ENCODE measurements at regions not wholly inside any gene's neighbourhood (a gene's known extent, or its start where the extent isn't known, plus 50 kb on each side); places are given as distances from the start of the nearest gene placed in this dataset.
"Not testable (repeated sequence)": the region's sequence is repeated elsewhere in the genome, so short reads cannot be mapped to it uniquely, and the experiment has no call there.

DNA sequence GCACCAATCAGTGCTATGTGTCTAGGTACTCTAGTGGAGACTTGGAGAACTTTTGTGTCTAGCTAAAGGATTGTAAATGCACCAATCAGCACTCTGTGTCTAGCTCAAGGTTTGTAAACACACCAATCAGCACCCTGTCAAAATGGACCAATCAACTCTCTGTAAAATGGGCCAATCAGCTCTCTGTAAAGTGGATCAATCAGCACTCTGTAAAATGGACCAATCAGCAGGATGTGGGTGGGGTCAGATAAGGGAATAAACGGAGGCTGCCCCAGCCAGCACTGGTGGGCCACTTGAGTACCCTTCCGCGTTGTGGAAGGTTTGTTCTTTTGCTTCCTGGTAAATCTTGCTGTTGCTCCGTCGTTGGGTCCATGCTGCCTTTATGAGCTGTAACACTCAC, 135.3 kb upstream of the RFC3 start:
- H3K4me1 ChIP-seq (ENCODE audit: insufficient read depth, low read length); H3K36me3 ChIP-seq (ENCODE audit: insufficient read depth, low read depth, low read length): not testable (repeated sequence)

DNA sequence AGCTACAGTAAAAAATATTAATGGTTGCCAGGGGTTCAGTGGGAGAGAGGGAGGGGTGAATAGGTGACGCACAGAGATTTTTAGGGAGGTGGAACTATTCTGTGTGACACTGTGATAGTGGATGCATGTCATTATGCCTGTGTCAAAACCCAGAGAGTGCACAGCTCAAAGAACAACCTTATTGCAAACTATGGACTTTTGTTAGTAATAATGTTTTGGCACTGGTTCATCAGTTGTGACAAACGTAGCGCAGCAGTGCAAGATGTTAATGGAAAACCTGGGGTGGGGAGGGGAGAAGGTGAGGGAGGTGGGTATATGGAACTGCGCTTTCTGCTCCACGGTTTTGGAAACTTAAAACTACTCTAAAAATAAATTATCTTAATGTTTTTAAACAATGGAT, 134.6 kb upstream of the RFC3 start:
- peaks cover 7% of the 10 kb centered on the region; the same call in 1 of the 2 replicates for H3K4me1 ChIP-seq (ENCODE audit: insufficient read depth, low read length)

More for the DNA sequence above, 135.3 kb upstream of the RFC3 start:
- H3K4me3 ChIP-seq (ENCODE audit: low read length); H3K27me3 ChIP-seq (ENCODE audit: insufficient read depth, low read length); H3K9ac ChIP-seq (ENCODE audit: low read depth, low read length); H3K27ac ChIP-seq (ENCODE audit: low read length): not testable (repeated sequence)
- peaks cover 17% of the 10 kb centered on the region for H3K9me3 ChIP-seq (ENCODE audit: insufficient read depth, low read depth, low read length)

GRCh38 chr13:33684874-33685273, 133.1 kb upstream of the RFC3 start:
- H3K9ac ChIP-seq (ENCODE audit: low read depth, low read length) = no peak overlapping the region
- no peak overlapping the region for H3K4me3 ChIP-seq (ENCODE audit: low read length)
- no peaks in the 10 kb centered on the region for H3K4me1 ChIP-seq (ENCODE audit: insufficient read depth, low read length)
- no peaks in the 10 kb centered on the region for H3K36me3 ChIP-seq (ENCODE audit: insufficient read depth, low read depth, low read length)
- peaks cover 35% of the 10 kb centered on the region for H3K9me3 ChIP-seq (ENCODE audit: insufficient read depth, low read depth, low read length)
- no peaks in the 10 kb centered on the region for H3K27me3 ChIP-seq (ENCODE audit: insufficient read depth, low read length)
- no peak overlapping the region for H3K27ac ChIP-seq (ENCODE audit: low read length)

More for the DNA sequence above, 134.6 kb upstream of the RFC3 start:
- Histone ChIP-seq H3K9me3 (ENCODE audit: insufficient read depth, low read depth, low read length) (peaks cover 23% of the 10 kb centered on the region), H3K9ac (ENCODE audit: low read depth, low read length) (no peak overlapping the region), H3K27ac (ENCODE audit: low read length) (no peak overlapping the region), H3K27me3 (ENCODE audit: insufficient read depth, low read length) (no peaks in the 10 kb centered on the region), H3K36me3 (ENCODE audit: insufficient read depth, low read depth, low read length) (no peaks in the 10 kb centered on the region), H3K4me3 (ENCODE audit: low read length) (no peak overlapping the region)

GRCh38 chr13:33686772-33687480, 131.0 kb upstream of the RFC3 start:
- Histone ChIP-seq H3K27ac (ENCODE audit: low read length) (no peak overlapping the region), H3K4me1 (ENCODE audit: insufficient read depth, low read length) (no peaks in the 10 kb centered on the region), H3K36me3 (ENCODE audit: insufficient read depth, low read depth, low read length) (no peaks in the 10 kb centered on the region), H3K27me3 (ENCODE audit: insufficient read depth, low read length) (no peaks in the 10 kb centered on the region), H3K9ac (ENCODE audit: low read depth, low read length) (no peak overlapping the region), H3K4me3 (ENCODE audit: low read length) (no peak overlapping the region), H3K9me3 (ENCODE audit: insufficient read depth, low read depth, low read length) (peaks cover 38% of the 10 kb centered on the region)

DNA sequence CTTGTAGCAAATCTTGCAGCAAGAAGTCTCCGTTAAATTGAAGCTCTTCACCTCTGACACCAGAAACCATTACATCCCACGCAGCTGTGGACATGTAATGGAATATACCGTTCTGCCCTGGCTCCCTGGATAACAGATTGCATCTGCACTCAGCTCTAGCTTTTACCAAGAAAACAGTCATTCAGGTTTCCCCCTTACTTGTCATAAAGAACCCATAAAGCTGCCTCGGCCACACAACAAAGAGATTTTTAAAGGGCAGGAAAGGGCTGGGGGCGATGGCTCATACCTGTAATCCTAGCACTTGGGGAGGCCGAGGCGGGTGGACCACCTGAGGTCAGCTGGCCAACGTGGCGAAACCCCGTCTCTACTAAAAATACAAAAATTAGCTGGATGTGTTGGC, 127.6 kb upstream of the RFC3 start:
- Histone ChIP-seq H3K4me1 (ENCODE audit: insufficient read depth, low read length) (no peaks in the 10 kb centered on the region), H3K4me3 (ENCODE audit: low read length) (no peak overlapping the region), H3K9me3 (ENCODE audit: insufficient read depth, low read depth, low read length) (peaks cover 33% of the 10 kb centered on the region), H3K36me3 (ENCODE audit: insufficient read depth, low read depth, low read length) (no peaks in the 10 kb centered on the region), H3K9ac (ENCODE audit: low read depth, low read length) (no peak overlapping the region), H3K27ac (ENCODE audit: low read length) (no peak overlapping the region), H3K27me3 (ENCODE audit: insufficient read depth, low read length) (no peaks in the 10 kb centered on the region)

- H3K4me3 ChIP-seq (ENCODE audit: low read length) = no peak overlapping the region
- peaks cover 5% of the 10 kb centered on the region; the same call in 1 of the 2 replicates for H3K4me1 ChIP-seq (ENCODE audit: insufficient read depth, low read length)
- H3K36me3 ChIP-seq (ENCODE audit: insufficient read depth, low read depth, low read length) = no peaks in the 10 kb centered on the region
- no peak overlapping the region for H3K9ac ChIP-seq (ENCODE audit: low read depth, low read length)
- peaks cover 27% of the 10 kb centered on the region for H3K9me3 ChIP-seq (ENCODE audit: insufficient read depth, low read depth, low read length)
- H3K27ac ChIP-seq (ENCODE audit: low read length) = no peak overlapping the region
- H3K27me3 ChIP-seq (ENCODE audit: insufficient read depth, low read length) = no peaks in the 10 kb centered on the region
Observed at GRCh38 chr13:33691980-33692379, 126.0 kb upstream of the RFC3 start.

DNA sequence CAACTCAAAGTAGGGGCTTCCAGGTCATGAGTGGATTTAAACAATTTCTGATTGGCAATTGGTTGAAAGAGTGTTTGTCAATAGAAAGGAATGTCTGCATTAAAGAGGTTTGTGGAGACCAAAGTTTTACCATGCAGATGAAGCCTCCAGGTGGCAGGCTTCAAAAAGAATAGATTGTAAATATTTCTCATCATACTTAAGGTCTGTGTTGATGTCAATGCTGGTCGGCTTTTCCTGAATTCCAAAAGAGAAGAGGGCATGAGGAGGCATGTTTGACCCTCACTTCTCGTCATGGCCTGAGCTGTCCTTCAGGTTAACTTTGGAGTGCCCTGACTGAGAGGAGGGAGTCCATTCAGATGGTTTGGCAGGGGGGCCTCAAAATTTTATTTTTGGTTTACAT, 125.4 kb upstream of the RFC3 start:
- Histone ChIP-seq H3K4me1 (ENCODE audit: insufficient read depth, low read length) (peaks cover 5% of the 10 kb centered on the region; the same call in 1 of the 2 replicates), H3K36me3 (ENCODE audit: insufficient read depth, low read depth, low read length) (no peaks in the 10 kb centered on the region), H3K9me3 (ENCODE audit: insufficient read depth, low read depth, low read length) (peaks cover 23% of the 10 kb centered on the region), H3K27ac (ENCODE audit: low read length) (no peak overlapping the region), H3K4me3 (ENCODE audit: low read length) (no peak overlapping the region), H3K9ac (ENCODE audit: low read depth, low read length) (no peak overlapping the region), H3K27me3 (ENCODE audit: insufficient read depth, low read length) (no peaks in the 10 kb centered on the region)

GRCh38 chr13:33694546-33694945, 123.4 kb upstream of the RFC3 start:
- Histone ChIP-seq H3K9ac (ENCODE audit: low read depth, low read length) (no peak overlapping the region), H3K9me3 (ENCODE audit: insufficient read depth, low read depth, low read length) (peaks cover 6% of the 10 kb centered on the region), H3K4me3 (ENCODE audit: low read length) (no peak overlapping the region), H3K4me1 (ENCODE audit: insufficient read depth, low read length) (peaks cover 5% of the 10 kb centered on the region; the same call in 1 of the 2 replicates), H3K27ac (ENCODE audit: low read length) (no peak overlapping the region), H3K36me3 (ENCODE audit: insufficient read depth, low read depth, low read length) (no peaks in the 10 kb centered on the region), H3K27me3 (ENCODE audit: insufficient read depth, low read length) (no peaks in the 10 kb centered on the region)

GRCh38 chr13:33696530-33696929, 121.4 kb upstream of the RFC3 start:
- H3K4me3 ChIP-seq (ENCODE audit: low read length) = no peak overlapping the region
- no peaks in the 10 kb centered on the region for H3K36me3 ChIP-seq (ENCODE audit: insufficient read depth, low read depth, low read length)
- no peaks in the 10 kb centered on the region for H3K27me3 ChIP-seq (ENCODE audit: insufficient read depth, low read length)
- no peak overlapping the region for H3K9ac ChIP-seq (ENCODE audit: low read depth, low read length)
- H3K4me1 ChIP-seq (ENCODE audit: insufficient read depth, low read length) = peaks cover 5% of the 10 kb centered on the region; the same call in 1 of the 2 replicates
- peaks cover 6% of the 10 kb centered on the region; the same call in 1 of the 2 replicates for H3K9me3 ChIP-seq (ENCODE audit: insufficient read depth, low read depth, low read length)
- no peak overlapping the region for H3K27ac ChIP-seq (ENCODE audit: low read length)

- Histone ChIP-seq H3K9me3 (ENCODE audit: insufficient read depth, low read depth, low read length) (no peaks in the 10 kb centered on the region), H3K4me1 (ENCODE audit: insufficient read depth, low read length) (peaks cover 5% of the 10 kb centered on the region; the same call in 1 of the 2 replicates), H3K27me3 (ENCODE audit: insufficient read depth, low read length) (no peaks in the 10 kb centered on the region), H3K36me3 (ENCODE audit: insufficient read depth, low read depth, low read length) (no peaks in the 10 kb centered on the region), H3K4me3 (ENCODE audit: low read length) (no peak overlapping the region), H3K9ac (ENCODE audit: low read depth, low read length) (no peak overlapping the region), H3K27ac (ENCODE audit: low read length) (no peak overlapping the region)
Observed at GRCh38 chr13:33697926-33698325, 120.0 kb upstream of the RFC3 start.

DNA sequence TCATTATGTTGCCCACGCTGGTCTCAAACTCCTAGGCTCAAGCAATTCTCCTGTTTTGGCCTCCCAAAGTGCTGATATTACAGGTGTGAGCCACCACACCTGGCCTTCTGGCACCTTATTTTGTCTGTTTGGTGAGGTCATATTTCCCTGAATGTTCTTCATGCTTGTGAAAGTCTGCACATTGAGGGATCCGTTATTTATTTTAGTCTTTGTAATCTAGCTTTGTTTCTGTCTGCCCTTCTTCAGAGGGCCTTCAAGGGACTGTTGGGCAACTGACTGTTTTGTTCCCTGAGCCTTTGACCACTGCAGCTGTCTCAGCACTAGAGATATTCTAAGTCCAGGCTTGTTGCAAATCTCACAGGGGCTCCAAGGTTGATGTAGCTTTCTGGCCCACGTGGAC, 110.5 kb upstream of the RFC3 start:
- Histone ChIP-seq H3K9ac (ENCODE audit: low read depth, low read length) (no peak overlapping the region), H3K36me3 (ENCODE audit: insufficient read depth, low read depth, low read length) (no peaks in the 10 kb centered on the region), H3K9me3 (ENCODE audit: insufficient read depth, low read depth, low read length) (peaks cover 4% of the 10 kb centered on the region; the same call in 1 of the 2 replicates), H3K27ac (ENCODE audit: low read length) (no peak overlapping the region), H3K4me1 (ENCODE audit: insufficient read depth, low read length) (no peaks in the 10 kb centered on the region), H3K27me3 (ENCODE audit: insufficient read depth, low read length) (no peaks in the 10 kb centered on the region), H3K4me3 (ENCODE audit: low read length) (no peak overlapping the region)

GRCh38 chr13:33710924-33711323, 107.0 kb upstream of the RFC3 start:
- no peak overlapping the region for H3K9ac ChIP-seq (ENCODE audit: low read depth, low read length)
- H3K36me3 ChIP-seq (ENCODE audit: insufficient read depth, low read depth, low read length) = no peaks in the 10 kb centered on the region
- no peaks in the 10 kb centered on the region for H3K27me3 ChIP-seq (ENCODE audit: insufficient read depth, low read length)
- no peaks in the 10 kb centered on the region for H3K9me3 ChIP-seq (ENCODE audit: insufficient read depth, low read depth, low read length)
- no peaks in the 10 kb centered on the region for H3K4me1 ChIP-seq (ENCODE audit: insufficient read depth, low read length)
- no peak overlapping the region for H3K27ac ChIP-seq (ENCODE audit: low read length)
- H3K4me3 ChIP-seq (ENCODE audit: low read length) = no peak overlapping the region
